ENCODE measurements at regions not wholly inside any gene's neighbourhood (a gene's known extent, or its start where the extent isn't known, plus 50 kb on each side); places are given as distances from the start of the nearest gene placed in this dataset.

GRCh38 chr2:171225302-171225980, 64.7 kb upstream of the TLK1 start:
- no peak for DNase-seq (ENCODE audit: low spot score)

GRCh38 chr2:171217330-171217729, 56.6 kb upstream of the TLK1 start:
- peak; percentile 76 for DNase-seq (ENCODE audit: low spot score)

DNA sequence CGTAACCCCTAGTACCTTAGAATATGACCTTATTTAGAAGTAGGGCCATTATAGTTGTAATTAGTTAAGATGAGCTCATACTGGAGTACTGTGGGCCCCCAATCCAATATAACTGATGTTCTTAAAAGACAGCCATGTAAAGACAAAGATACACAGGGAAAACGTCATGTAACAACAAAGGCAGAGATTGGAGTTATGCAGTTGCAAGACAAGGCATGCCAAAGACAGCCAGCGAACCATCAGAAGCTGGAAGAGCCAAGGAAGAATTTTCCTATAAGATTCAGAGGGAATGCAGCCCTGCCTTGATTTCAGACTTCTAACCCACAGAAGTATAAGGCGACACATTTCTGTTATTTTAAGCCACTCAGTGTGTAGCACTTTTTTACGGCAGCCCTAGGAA, 55.9 kb upstream of the TLK1 start:
- no peak for DNase-seq (ENCODE audit: low spot score)

GRCh38 chr2:171214093-171214492, 53.4 kb upstream of the TLK1 start:
- no peak for DNase-seq (ENCODE audit: low spot score)

DNA sequence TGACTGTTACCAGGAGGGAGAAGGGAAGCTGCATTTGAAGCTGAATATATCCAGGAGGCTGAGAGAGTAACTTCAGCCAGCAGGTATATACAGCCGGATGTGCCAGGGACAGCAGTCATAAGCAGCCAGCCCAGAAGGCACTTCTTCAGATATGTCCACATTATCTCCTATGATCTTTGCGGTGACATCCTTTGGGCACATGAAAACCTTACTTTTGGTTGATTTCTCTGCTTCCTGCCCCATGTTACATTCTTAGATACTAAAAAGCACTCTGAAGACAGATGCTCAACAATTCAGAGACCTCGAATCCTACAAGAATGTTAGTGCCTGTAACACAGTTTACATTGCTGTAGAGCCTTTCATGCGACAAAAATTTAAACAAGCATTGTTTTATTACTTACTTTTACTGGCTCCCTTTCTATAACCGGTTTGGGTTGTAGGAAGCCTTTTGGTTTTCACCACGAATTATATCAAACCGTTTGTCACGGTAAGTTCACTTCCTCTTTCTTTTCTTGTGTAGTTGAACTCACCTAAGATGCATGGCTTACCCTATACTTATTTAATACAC, 50.3 kb upstream of the TLK1 start:
- no peak for DNase-seq (ENCODE audit: low spot score)

Data from iPS-NIHi11 (cell line).